ENCODE measurements at regions not wholly inside any gene's neighbourhood (a gene's known extent, or its start where the extent isn't known, plus 50 kb on each side); places are given as distances from the start of the nearest gene placed in this dataset.

- WGBS (ENCODE audit: insufficient coverage, low coverage, missing lambda C conversion rate) = 7% methylated on average over 1 of the region's 1 CpG
- H3K4me1 ChIP-seq (replicated peaks in 1 of 2; ENCODE audit: control insufficient read depth in 2 of 2, insufficient read depth in 2 of 2, low read length in 2 of 2) = no peaks in the 10 kb centered on the region
- no peak for DNase-seq (ENCODE audit: extremely low read depth in 1 of 4, low spot score in 3 of 4)
- no peaks in the 10 kb centered on the region for H4K20me1 ChIP-seq (replicated peaks; ENCODE audit: control insufficient read depth, insufficient read depth, low read length)
- no TSS peak for BruUV-seq (replicated peaks)
- H3K9me1 ChIP-seq (ENCODE audit: control insufficient read depth, insufficient read depth, low read length) = no peaks in the 10 kb centered on the region
- in situ Hi-C loops (cut with MboI) (no loop called here), intact Hi-C loops (cut with micrococcal nuclease) (no loop called here)
- no peak overlapping the region for H3K27ac ChIP-seq (ENCODE audit: extremely low read depth, low read depth, low read length)
- H3K9me3 ChIP-seq (replicated peaks; ENCODE audit: control insufficient read depth, insufficient read depth, low read depth, low read length) = peaks cover 2% of the 10 kb centered on the region
- no peaks in the 10 kb centered on the region for H3K27me3 ChIP-seq (ENCODE audit: control insufficient read depth in 2 of 2, insufficient read depth in 2 of 2, low read length in 2 of 2)
- FAIRE-seq = no peak
- TF ChIP-seq RBFOX2 (IDR thresholded peaks at IDR 0.05; ENCODE audit: low read depth, low read length) (no peak), PHTF2 (CRISPR knock-in tag; IDR thresholded peaks at IDR 0.05) (no peak), FOXO4 (CRISPR knock-in tag; IDR thresholded peaks at IDR 0.05) (no peak), STAT5B (CRISPR knock-in tag; IDR thresholded peaks at IDR 0.05) (no peak), MTF1 (CRISPR knock-in tag; IDR thresholded peaks at IDR 0.05; ENCODE audit: borderline replicate concordance) (no peak), OTX1 (CRISPR knock-in tag; IDR thresholded peaks at IDR 0.05) (no peak), GABPB1 (CRISPR knock-in tag; IDR thresholded peaks at IDR 0.05) (no peak), MAZ (CRISPR knock-in tag; conservative IDR thresholded peaks at IDR 0.05 in 1 of 2, IDR thresholded peaks at IDR 0.05 in 1 of 2) (no peak), ZNF75A (CRISPR knock-in tag; IDR thresholded peaks at IDR 0.05) (no peak), POU5F1 (IDR thresholded peaks at IDR 0.05; ENCODE audit: borderline replicate concordance, low read depth, low read length, partially characterized antibody) (no peak), ZNF79 (CRISPR knock-in tag; IDR thresholded peaks at IDR 0.05; ENCODE audit: low read depth) (no peak), PURB (CRISPR knock-in tag; IDR thresholded peaks at IDR 0.05; ENCODE audit: low read depth) (no peak), ZFX (CRISPR knock-in tag; IDR thresholded peaks at IDR 0.05) (no peak), XRCC4 (IDR thresholded peaks at IDR 0.05; ENCODE audit: extremely low read depth, insufficient read depth, insufficient read length) (no peak), NFYB (IDR thresholded peaks at IDR 0.05; ENCODE audit: extremely low read depth, insufficient read length) (no peak), CBFA2T2 (conservative IDR thresholded peaks at IDR 0.05) (no peak), E2F8 (IDR thresholded peaks at IDR 0.05; ENCODE audit: low read depth, partially characterized antibody) (no peak), ZNF589 (CRISPR knock-in tag; IDR thresholded peaks at IDR 0.05; ENCODE audit: low read depth) (no peak)
- no peak overlapping the region for H3K9ac ChIP-seq (ENCODE audit: insufficient read depth in 1 of 2, low read depth in 2 of 2, low read length in 2 of 2)
- no peaks in the 10 kb centered on the region for H3K36me3 ChIP-seq (ENCODE audit: control insufficient read depth, insufficient read depth, low read length)
- no peaks in the 10 kb centered on the region for H3K79me2 ChIP-seq (ENCODE audit: control insufficient read depth, insufficient read depth, low read length)
- POLR2A ChIA-PET = no interaction called here
- H2AFZ ChIP-seq (ENCODE audit: low read depth, low read length) = no peak overlapping the region
- no peak for ATAC-seq
- no peak overlapping the region for H3K4me2 ChIP-seq (ENCODE audit: insufficient read depth, low read length)
- CTCF ChIA-PET (ENCODE audit: low intra/inter-chr PET ratio) = no interaction called here
- H3K4me3 ChIP-seq = no peak overlapping the region
These were observed 461.0 kb downstream of the GRXCR1 start for GRCh38 chr4:43353552-43353951.
